AG09319 (cell line): ENCODE measurements at regions not wholly inside any gene's neighbourhood (a gene's known extent, or its start where the extent isn't known, plus 50 kb on each side); places are given as distances from the start of the nearest gene placed in this dataset.

Experiments
- DNase-seq: peaks from one replicate; pipeline ENCODE4 v3.0.0-alpha.2; 2010; ENCODE audit warnings: low read depth; ENCODE audit errors: extremely low read depth
- CTCF ChIP-seq: IDR thresholded peaks from 2 replicates; pipeline ENCODE4 v1.5.1; 2011; ENCODE audit warnings: low read depth, mild to moderate bottlenecking, inconsistent platforms, low read length, moderate library complexity

GRCh38 chr14:87805315-87805723 is 187.7 kb downstream of the GALC start:
- peak; percentile 33 for TF ChIP-seq CTCF
- no peak for DNase-seq

DNA sequence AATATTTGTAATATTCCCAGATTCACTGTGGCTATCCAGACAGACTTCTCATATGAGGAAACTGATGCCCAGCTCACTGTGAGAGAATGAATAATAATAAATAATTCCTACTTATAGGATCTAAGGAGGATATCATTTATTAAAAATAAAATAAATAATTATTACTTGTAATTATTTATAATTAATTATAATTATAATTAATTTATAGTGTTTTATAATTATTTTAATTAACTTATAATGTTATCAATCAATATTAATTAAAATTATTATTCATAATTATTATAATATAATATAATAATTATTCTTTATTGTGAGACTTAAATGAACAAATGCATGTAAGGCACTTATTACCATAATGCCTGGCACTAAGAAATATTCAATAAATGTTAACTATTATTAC is 192.8 kb downstream of the GALC start:
- no peak for TF ChIP-seq CTCF

DNA sequence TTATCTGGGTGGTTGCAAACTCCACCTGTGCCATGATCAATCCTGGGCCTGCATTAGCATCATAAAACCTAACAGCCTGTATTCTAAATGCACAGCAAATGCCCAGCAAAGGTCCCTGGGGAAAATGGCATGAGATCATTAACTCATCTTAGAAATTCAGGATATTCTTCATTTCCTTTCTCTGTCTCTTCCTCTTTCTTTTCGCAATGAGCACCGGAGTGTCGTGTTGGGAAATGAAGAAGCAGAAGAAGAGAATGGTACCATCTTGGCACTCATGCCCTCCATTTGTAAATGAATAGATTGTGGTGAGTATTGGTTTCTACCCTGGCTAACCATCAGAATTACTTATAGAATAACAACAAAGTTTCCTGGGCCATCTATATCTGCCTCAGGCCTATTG is 193.6 kb downstream of the GALC start:
- TF ChIP-seq CTCF, result no peak
- no peak for DNase-seq

More for the DNA sequence above, 192.8 kb downstream of the GALC start:
- no peak for DNase-seq

DNA sequence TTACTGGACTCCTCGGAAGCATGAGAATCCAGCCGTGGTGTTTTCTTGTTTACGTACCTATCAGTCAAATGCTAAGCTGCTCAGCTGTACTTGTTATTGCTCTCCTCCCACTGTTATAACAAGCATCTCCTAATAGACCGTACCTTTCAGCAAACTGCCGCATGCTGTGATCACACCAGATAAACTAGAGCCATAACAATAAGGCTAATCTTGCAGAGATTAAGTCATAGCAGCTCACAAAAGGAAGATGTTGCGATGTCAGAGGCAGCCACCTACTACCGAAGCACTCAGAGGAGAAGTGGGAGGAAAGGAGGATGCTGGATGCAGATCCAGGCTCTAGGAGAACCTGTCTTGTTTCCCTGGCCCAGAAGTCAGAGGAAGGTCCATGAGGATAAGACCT is 196.0 kb downstream of the GALC start:
- no peak for DNase-seq
- TF ChIP-seq CTCF, result no peak

- TF ChIP-seq CTCF, result no peak
- no peak for DNase-seq
Measured at GRCh38 chr14:87794561-87794960, 198.4 kb downstream of the GALC start.

- no peak for TF ChIP-seq CTCF
- DNase-seq, result no peak
Measured at GRCh38 chr14:87785897-87786296, 207.1 kb downstream of the GALC start.

DNA sequence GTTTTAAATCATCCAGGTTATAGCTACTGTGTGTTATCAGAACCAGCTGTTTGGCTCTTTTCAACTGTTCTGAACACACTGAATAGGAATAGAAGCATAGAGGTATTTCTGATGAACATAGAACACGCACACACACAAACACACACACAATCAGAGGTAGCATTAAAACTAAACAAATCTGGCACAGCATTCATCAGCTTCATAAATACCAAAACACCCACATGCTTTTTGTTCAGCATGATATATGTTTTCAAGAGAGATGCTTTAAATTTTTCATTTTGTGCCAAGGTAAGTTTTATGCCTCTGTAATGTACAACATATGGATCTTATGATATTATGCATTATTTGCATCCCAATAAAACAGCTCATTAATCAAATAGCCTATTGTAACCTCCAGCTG is 208.6 kb downstream of the GALC start:
- no peak for TF ChIP-seq CTCF
- no peak for DNase-seq
